Activated CD8-positive, alpha-beta T cell treated with anti-CD3 and anti-CD28 coated beads for 36 hours (primary cell): ENCODE measurements at regions not wholly inside any gene's neighbourhood (a gene's known extent, or its start where the extent isn't known, plus 50 kb on each side); places are given as distances from the start of the nearest gene placed in this dataset.

Experiments used
- ATAC-seq: fragments of 200-7000 bp; cut with Tn5 transposase; one replicate; pipeline ENCODE4 v1.10.0; 2021; ENCODE audit warnings: mild to moderate bottlenecking, moderate library complexity
- CTCF ChIA-PET: fragments of 350-600 bp; sonication (Branson Sonifier 250); formaldehyde crosslinking; loops from one replicate; lab custom pipeline; 2021; ENCODE audit warnings: antibody characterized with exemption; lab: Charles Lee
- POLR2A ChIA-PET: fragments of 350-600 bp; sonication (Branson Sonifier 250); formaldehyde crosslinking; loops from one replicate; lab custom pipeline; 2021; ENCODE audit warnings: antibody characterized with exemption; lab: Charles Lee
- DNase-seq: peaks from one replicate; pipeline ENCODE4 v3.0.0-alpha.2; 2020
- H3K27ac Mint-ChIP-seq: one replicate; pipeline ENCODE4 v1.8.0; 2021; ENCODE audit warnings: mild to moderate bottlenecking, mixed read lengths
- H3K27me3 Mint-ChIP-seq: one replicate; pipeline ENCODE4 v1.8.0; 2021; ENCODE audit warnings: mixed read lengths
- H3K36me3 Mint-ChIP-seq: one replicate; pipeline ENCODE4 v1.8.0; 2021; ENCODE audit warnings: low read depth, mixed read lengths
- H3K4me1 Mint-ChIP-seq: one replicate; pipeline ENCODE4 v1.8.0; 2021; ENCODE audit warnings: low read depth, mixed read lengths
- H3K4me3 Mint-ChIP-seq: one replicate; pipeline ENCODE4 v1.8.0; 2021; ENCODE audit warnings: mild to moderate bottlenecking, moderate library complexity, mixed read lengths
- H3K9me3 Mint-ChIP-seq: one replicate; pipeline ENCODE4 v1.8.0; 2021; ENCODE audit warnings: mixed read lengths
- CTCF ChIP-seq: fragments of 200-600 bp; IDR thresholded peaks from one replicate; pipeline ENCODE4 v1.8.0; 2022; ENCODE audit warnings: antibody characterized with exemption, mild to moderate bottlenecking
- intact Hi-C: fragments of 100-400 bp; cut with micrococcal nuclease; formaldehyde crosslinking; loops from one replicate; pipeline ENCODE4 v1.10.0; 2022

- intact Hi-C loops = no loop called here
- H3K4me1 Mint-ChIP-seq = no peaks in the 10 kb centered on the region
- no peak for DNase-seq
- no peak overlapping the region for H3K4me3 Mint-ChIP-seq
- H3K36me3 Mint-ChIP-seq = no peaks in the 10 kb centered on the region
- POLR2A ChIA-PET = no interaction called here
- TF ChIP-seq CTCF = no peak
- H3K27ac Mint-ChIP-seq = no peak overlapping the region
- no peak for ATAC-seq
- peaks cover 31% of the 10 kb centered on the region for H3K27me3 Mint-ChIP-seq
- CTCF ChIA-PET = no interaction called here
- H3K9me3 Mint-ChIP-seq = peaks cover 4% of the 10 kb centered on the region
Observed at GRCh38 chr1:221468546-221468945, 273.3 kb downstream of the DUSP10 start.

GRCh38 chr1:221469476-221469875 lies 272.4 kb downstream of the DUSP10 start:
- Mint-ChIP-seq H3K36me3 (no peaks in the 10 kb centered on the region), H3K9me3 (peaks cover 4% of the 10 kb centered on the region), H3K27me3 (peaks cover 36% of the 10 kb centered on the region), H3K4me1 (no peaks in the 10 kb centered on the region), H3K4me3 (no peak overlapping the region), H3K27ac (no peak overlapping the region)
- no peak for DNase-seq
- no peak for ATAC-seq
- CTCF ChIA-PET = no interaction called here
- POLR2A ChIA-PET = no interaction called here
- no peak for TF ChIP-seq CTCF
- intact Hi-C loops = no loop called here

GRCh38 chr1:221470000-221470698 lies 271.7 kb downstream of the DUSP10 start:
- Mint-ChIP-seq H3K27ac (no peak overlapping the region), H3K4me3 (no peak overlapping the region), H3K36me3 (no peaks in the 10 kb centered on the region), H3K9me3 (peaks cover 4% of the 10 kb centered on the region), H3K27me3 (peaks cover 36% of the 10 kb centered on the region), H3K4me1 (no peaks in the 10 kb centered on the region)
- no peak for ATAC-seq
- no peak for TF ChIP-seq CTCF
- POLR2A ChIA-PET = no interaction called here
- intact Hi-C loops = loop anchor here (10.0 kb wide), 1 partner anchor 545 kb away; no protein-coding TSS in a partner anchor
- DNase-seq = no peak
- CTCF ChIA-PET = interaction anchor here (0.8 to 1.6 kb wide), 2 partner anchors 12 to 91 kb away, joined by 3 to 4 read pairs; no protein-coding TSS in a partner anchor

GRCh38 chr1:221473411-221473810 lies 268.5 kb downstream of the DUSP10 start:
- DNase-seq (no peak), ATAC-seq (no peak)
- H3K9me3 Mint-ChIP-seq = peaks cover under 1% of the 10 kb centered on the region
- no peak overlapping the region for H3K4me3 Mint-ChIP-seq
- peaks cover 26% of the 10 kb centered on the region for H3K27me3 Mint-ChIP-seq
- no peak overlapping the region for H3K27ac Mint-ChIP-seq
- TF ChIP-seq CTCF = no peak
- no peaks in the 10 kb centered on the region for H3K4me1 Mint-ChIP-seq
- intact Hi-C loops = loop anchor here (10.0 kb wide), 1 partner anchor 541 kb away; no protein-coding TSS in a partner anchor
- POLR2A ChIA-PET = no interaction called here
- CTCF ChIA-PET = no interaction called here
- no peaks in the 10 kb centered on the region for H3K36me3 Mint-ChIP-seq

GRCh38 chr1:221477252-221477651 lies 264.6 kb downstream of the DUSP10 start:
- intact Hi-C loops = loop anchor here (10.0 kb wide), 1 partner anchor 538 kb away; no protein-coding TSS in a partner anchor

More at GRCh38 chr1:221477252-221477651, 264.6 kb downstream of the DUSP10 start:
- CTCF ChIA-PET = interaction anchor here (0.6 to 2.6 kb wide), 17 partner anchors 10 to 978 kb away, joined by 3 to 18 read pairs (median 4); partner anchors contain the start of gene DUSP10
- H3K4me1 Mint-ChIP-seq = no peaks in the 10 kb centered on the region
- DNase-seq (no peak), ATAC-seq (no peak)
- no peaks in the 10 kb centered on the region for H3K36me3 Mint-ChIP-seq
- H3K27ac Mint-ChIP-seq = no peak overlapping the region
- POLR2A ChIA-PET = interaction anchor here (0.7 to 0.8 kb wide), 2 partner anchors 10 to 38 kb away, joined by 3 read pairs; no protein-coding TSS in a partner anchor
- no peaks in the 10 kb centered on the region for H3K9me3 Mint-ChIP-seq
- H3K27me3 Mint-ChIP-seq = peaks cover 11% of the 10 kb centered on the region
- no peak overlapping the region for H3K4me3 Mint-ChIP-seq
- TF ChIP-seq CTCF = no peak
